ENCODE measurements at regions not wholly inside any gene's neighbourhood (a gene's known extent, or its start where the extent isn't known, plus 50 kb on each side); places are given as distances from the start of the nearest gene placed in this dataset.

- H3K27me3 ChIP-seq (ENCODE audit: control insufficient read depth in 2 of 2, insufficient read depth in 2 of 2, low read length in 2 of 2), result no peaks in the 10 kb centered on the region
- H3K9ac ChIP-seq (ENCODE audit: low read depth in 1 of 2, low read length in 2 of 2), result no peak overlapping the region
- H3K27ac ChIP-seq (ENCODE audit: low read depth in 2 of 2, low read length in 2 of 2), result no peak overlapping the region
- no peaks in the 10 kb centered on the region for H3K4me1 ChIP-seq (ENCODE audit: control insufficient read depth in 2 of 2, insufficient read depth in 2 of 2, low read length in 2 of 2)
- H3K9me3 ChIP-seq (ENCODE audit: control insufficient read depth in 2 of 2, low read length in 2 of 2), result no peaks in the 10 kb centered on the region
- H3K4me3 ChIP-seq (ENCODE audit: low read length in 2 of 2), result no peak overlapping the region
- no peaks in the 10 kb centered on the region for H3K36me3 ChIP-seq (ENCODE audit: control insufficient read depth in 2 of 2, insufficient read depth in 2 of 2, low read length in 2 of 2)
Observed at GRCh38 chr2:187150670-187151069, 297.4 kb downstream of the CALCRL start.

DNA sequence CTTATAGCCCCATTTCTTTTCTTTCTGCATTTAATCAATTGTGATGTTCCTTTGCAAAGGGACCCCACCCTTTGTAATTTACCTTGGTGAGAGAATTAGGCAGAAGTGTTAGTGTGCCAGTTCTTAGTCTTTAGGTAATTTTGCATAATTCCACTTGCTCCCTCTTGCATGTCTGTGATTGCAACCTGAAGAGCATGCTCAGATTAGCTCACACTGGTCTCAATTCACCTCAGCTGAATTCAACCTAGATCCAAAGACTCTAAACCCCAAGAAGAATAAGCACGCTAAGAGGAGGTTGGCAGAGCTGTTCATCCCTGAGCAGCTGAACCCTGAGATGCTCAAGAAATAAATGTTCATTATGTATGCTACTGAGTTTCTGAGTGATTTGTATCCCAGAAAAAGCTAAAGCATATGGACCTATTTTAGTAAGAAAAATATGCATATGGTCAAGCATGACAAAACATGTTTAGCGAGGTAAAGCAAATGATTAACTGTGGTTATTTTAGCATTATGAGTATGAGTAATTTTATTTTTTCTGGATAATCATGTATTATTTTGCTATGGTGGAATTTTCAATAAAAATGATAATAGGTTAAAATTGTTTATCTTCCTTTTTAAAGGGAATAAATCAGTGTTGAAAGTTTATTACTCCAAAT, 299.2 kb upstream of the ZSWIM2 start:
- Histone ChIP-seq H3K4me3 (ENCODE audit: low read length in 2 of 2) (no peak overlapping the region), H3K4me1 (ENCODE audit: control insufficient read depth in 2 of 2, insufficient read depth in 2 of 2, low read length in 2 of 2) (no peaks in the 10 kb centered on the region), H3K9me3 (ENCODE audit: control insufficient read depth in 2 of 2, low read length in 2 of 2) (no peaks in the 10 kb centered on the region), H3K9ac (ENCODE audit: low read depth in 1 of 2, low read length in 2 of 2) (no peak overlapping the region), H3K27me3 (ENCODE audit: control insufficient read depth in 2 of 2, insufficient read depth in 2 of 2, low read length in 2 of 2) (no peaks in the 10 kb centered on the region), H3K27ac (ENCODE audit: low read depth in 2 of 2, low read length in 2 of 2) (no peak overlapping the region), H3K36me3 (ENCODE audit: control insufficient read depth in 2 of 2, insufficient read depth in 2 of 2, low read length in 2 of 2) (no peaks in the 10 kb centered on the region)

GRCh38 chr2:187143537-187143936, 294.6 kb upstream of the ZSWIM2 start:
- Histone ChIP-seq H3K9ac (ENCODE audit: low read depth in 1 of 2, low read length in 2 of 2) (no peak overlapping the region), H3K36me3 (ENCODE audit: control insufficient read depth in 2 of 2, insufficient read depth in 2 of 2, low read length in 2 of 2) (no peaks in the 10 kb centered on the region), H3K4me1 (ENCODE audit: control insufficient read depth in 2 of 2, insufficient read depth in 2 of 2, low read length in 2 of 2) (no peaks in the 10 kb centered on the region), H3K27me3 (ENCODE audit: control insufficient read depth in 2 of 2, insufficient read depth in 2 of 2, low read length in 2 of 2) (no peaks in the 10 kb centered on the region), H3K27ac (ENCODE audit: low read depth in 2 of 2, low read length in 2 of 2) (no peak overlapping the region), H3K4me3 (ENCODE audit: low read length in 2 of 2) (no peak overlapping the region), H3K9me3 (ENCODE audit: control insufficient read depth in 2 of 2, low read length in 2 of 2) (no peaks in the 10 kb centered on the region)

- H3K36me3 ChIP-seq (ENCODE audit: control insufficient read depth in 2 of 2, insufficient read depth in 2 of 2, low read length in 2 of 2), result no peaks in the 10 kb centered on the region
- no peak overlapping the region for H3K9ac ChIP-seq (ENCODE audit: low read depth in 1 of 2, low read length in 2 of 2)
- no peaks in the 10 kb centered on the region for H3K9me3 ChIP-seq (ENCODE audit: control insufficient read depth in 2 of 2, low read length in 2 of 2)
- no peak overlapping the region for H3K4me3 ChIP-seq (ENCODE audit: low read length in 2 of 2)
- H3K27me3 ChIP-seq (ENCODE audit: control insufficient read depth in 2 of 2, insufficient read depth in 2 of 2, low read length in 2 of 2), result no peaks in the 10 kb centered on the region
- H3K27ac ChIP-seq (ENCODE audit: low read depth in 2 of 2, low read length in 2 of 2), result no peak overlapping the region
- no peaks in the 10 kb centered on the region for H3K4me1 ChIP-seq (ENCODE audit: control insufficient read depth in 2 of 2, insufficient read depth in 2 of 2, low read length in 2 of 2)
Observed at GRCh38 chr2:187139469-187139868, 290.5 kb upstream of the ZSWIM2 start.

- H3K27ac ChIP-seq (ENCODE audit: low read depth in 2 of 2, low read length in 2 of 2), result no peak overlapping the region
- H3K4me1 ChIP-seq (ENCODE audit: control insufficient read depth in 2 of 2, insufficient read depth in 2 of 2, low read length in 2 of 2), result no peaks in the 10 kb centered on the region
- H3K4me3 ChIP-seq (ENCODE audit: low read length in 2 of 2), result no peak overlapping the region
- no peak overlapping the region for H3K9ac ChIP-seq (ENCODE audit: low read depth in 1 of 2, low read length in 2 of 2)
- no peaks in the 10 kb centered on the region for H3K9me3 ChIP-seq (ENCODE audit: control insufficient read depth in 2 of 2, low read length in 2 of 2)
- no peaks in the 10 kb centered on the region for H3K27me3 ChIP-seq (ENCODE audit: control insufficient read depth in 2 of 2, insufficient read depth in 2 of 2, low read length in 2 of 2)
- H3K36me3 ChIP-seq (ENCODE audit: control insufficient read depth in 2 of 2, insufficient read depth in 2 of 2, low read length in 2 of 2), result no peaks in the 10 kb centered on the region
Observed at GRCh38 chr2:187138265-187138664, 289.3 kb upstream of the ZSWIM2 start.

GRCh38 chr2:187136646-187137045, 287.7 kb upstream of the ZSWIM2 start:
- Histone ChIP-seq H3K9me3 (ENCODE audit: control insufficient read depth in 2 of 2, low read length in 2 of 2) (no peaks in the 10 kb centered on the region), H3K4me1 (ENCODE audit: control insufficient read depth in 2 of 2, insufficient read depth in 2 of 2, low read length in 2 of 2) (no peaks in the 10 kb centered on the region), H3K4me3 (ENCODE audit: low read length in 2 of 2) (no peak overlapping the region), H3K9ac (ENCODE audit: low read depth in 1 of 2, low read length in 2 of 2) (no peak overlapping the region), H3K27me3 (ENCODE audit: control insufficient read depth in 2 of 2, insufficient read depth in 2 of 2, low read length in 2 of 2) (no peaks in the 10 kb centered on the region), H3K36me3 (ENCODE audit: control insufficient read depth in 2 of 2, insufficient read depth in 2 of 2, low read length in 2 of 2) (no peaks in the 10 kb centered on the region), H3K27ac (ENCODE audit: low read depth in 2 of 2, low read length in 2 of 2) (no peak overlapping the region)

GRCh38 chr2:187134306-187134705, 285.3 kb upstream of the ZSWIM2 start:
- no peaks in the 10 kb centered on the region for H3K9me3 ChIP-seq (ENCODE audit: control insufficient read depth in 2 of 2, low read length in 2 of 2)
- H3K4me1 ChIP-seq (ENCODE audit: control insufficient read depth in 2 of 2, insufficient read depth in 2 of 2, low read length in 2 of 2), result no peaks in the 10 kb centered on the region
- H3K27me3 ChIP-seq (ENCODE audit: control insufficient read depth in 2 of 2, insufficient read depth in 2 of 2, low read length in 2 of 2), result no peaks in the 10 kb centered on the region
- H3K9ac ChIP-seq (ENCODE audit: low read depth in 1 of 2, low read length in 2 of 2), result no peak overlapping the region
- no peaks in the 10 kb centered on the region for H3K36me3 ChIP-seq (ENCODE audit: control insufficient read depth in 2 of 2, insufficient read depth in 2 of 2, low read length in 2 of 2)
- no peak overlapping the region for H3K4me3 ChIP-seq (ENCODE audit: low read length in 2 of 2)
- no peak overlapping the region for H3K27ac ChIP-seq (ENCODE audit: low read depth in 2 of 2, low read length in 2 of 2)

DNA sequence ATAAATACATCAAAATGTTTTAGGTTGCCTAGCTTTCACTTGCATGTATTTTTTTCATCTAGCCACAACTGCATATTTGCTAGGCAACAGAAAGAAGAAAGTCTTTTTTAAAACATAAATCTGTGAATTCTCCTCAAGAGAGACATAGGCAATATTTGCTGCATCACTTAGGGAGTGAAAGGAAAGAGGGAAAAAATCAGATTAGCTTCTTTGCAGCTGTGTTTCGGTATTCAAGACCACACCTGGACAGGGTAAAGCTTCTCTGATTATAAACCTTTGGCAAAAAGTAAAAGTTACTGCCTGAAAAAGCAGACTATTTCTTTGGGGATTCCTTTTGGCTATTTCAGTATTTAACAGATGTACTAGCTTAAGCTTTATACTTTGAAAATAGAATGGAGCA, 280.9 kb upstream of the ZSWIM2 start:
- Histone ChIP-seq H3K36me3 (ENCODE audit: control insufficient read depth in 2 of 2, insufficient read depth in 2 of 2, low read length in 2 of 2) (no peaks in the 10 kb centered on the region), H3K4me1 (ENCODE audit: control insufficient read depth in 2 of 2, insufficient read depth in 2 of 2, low read length in 2 of 2) (no peaks in the 10 kb centered on the region), H3K9ac (ENCODE audit: low read depth in 1 of 2, low read length in 2 of 2) (no peak overlapping the region), H3K27me3 (ENCODE audit: control insufficient read depth in 2 of 2, insufficient read depth in 2 of 2, low read length in 2 of 2) (no peaks in the 10 kb centered on the region), H3K4me3 (ENCODE audit: low read length in 2 of 2) (no peak overlapping the region), H3K9me3 (ENCODE audit: control insufficient read depth in 2 of 2, low read length in 2 of 2) (no peaks in the 10 kb centered on the region), H3K27ac (ENCODE audit: low read depth in 2 of 2, low read length in 2 of 2) (no peak overlapping the region)

GRCh38 chr2:187129306-187129705, 280.3 kb upstream of the ZSWIM2 start:
- no peak overlapping the region for H3K27ac ChIP-seq (ENCODE audit: low read depth in 2 of 2, low read length in 2 of 2)
- no peaks in the 10 kb centered on the region for H3K4me1 ChIP-seq (ENCODE audit: control insufficient read depth in 2 of 2, insufficient read depth in 2 of 2, low read length in 2 of 2)
- H3K27me3 ChIP-seq (ENCODE audit: control insufficient read depth in 2 of 2, insufficient read depth in 2 of 2, low read length in 2 of 2), result no peaks in the 10 kb centered on the region
- no peak overlapping the region for H3K4me3 ChIP-seq (ENCODE audit: low read length in 2 of 2)
- H3K36me3 ChIP-seq (ENCODE audit: control insufficient read depth in 2 of 2, insufficient read depth in 2 of 2, low read length in 2 of 2), result no peaks in the 10 kb centered on the region
- H3K9me3 ChIP-seq (ENCODE audit: control insufficient read depth in 2 of 2, low read length in 2 of 2), result no peaks in the 10 kb centered on the region
- H3K9ac ChIP-seq (ENCODE audit: low read depth in 1 of 2, low read length in 2 of 2), result no peak overlapping the region

DNA sequence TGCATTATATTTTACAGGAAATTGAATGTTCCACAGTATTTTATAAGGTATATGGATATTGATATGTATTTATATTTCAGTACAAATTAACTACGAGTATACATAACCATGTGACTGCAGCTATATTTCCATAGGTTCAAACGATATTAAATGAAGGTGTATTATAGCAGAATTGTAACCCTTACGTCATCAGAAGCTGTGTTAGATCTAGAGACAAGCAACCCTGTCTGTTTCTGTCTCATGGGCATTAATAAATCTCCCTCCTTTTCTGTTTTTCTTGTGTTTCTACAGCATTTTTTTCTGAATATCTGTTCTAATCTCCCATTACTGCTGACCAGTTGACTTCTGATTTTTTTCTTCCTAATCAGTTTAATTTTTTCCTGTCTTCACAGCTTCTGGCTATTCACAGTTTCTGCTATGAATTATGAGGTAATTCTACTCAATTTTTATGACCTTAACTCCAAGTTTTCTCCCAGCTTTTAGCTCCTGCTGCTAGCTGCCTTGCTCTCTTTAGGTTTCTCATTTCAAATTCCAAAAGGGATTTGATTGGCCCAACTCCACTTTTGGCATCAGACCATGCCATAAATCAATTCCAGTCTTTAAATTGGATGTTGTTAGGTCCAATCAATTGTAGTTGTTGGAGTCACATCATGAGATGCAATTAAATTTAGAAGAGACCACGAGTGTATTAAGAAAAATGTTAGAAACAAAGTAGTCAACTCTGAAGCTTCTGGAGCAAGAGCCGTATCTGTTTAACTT, 277.5 kb upstream of the ZSWIM2 start:
- H3K27ac ChIP-seq (ENCODE audit: low read depth in 2 of 2, low read length in 2 of 2), result no peak overlapping the region
- no peak overlapping the region for H3K9ac ChIP-seq (ENCODE audit: low read depth in 1 of 2, low read length in 2 of 2)
- no peaks in the 10 kb centered on the region for H3K4me1 ChIP-seq (ENCODE audit: control insufficient read depth in 2 of 2, insufficient read depth in 2 of 2, low read length in 2 of 2)
- H3K9me3 ChIP-seq (ENCODE audit: control insufficient read depth in 2 of 2, low read length in 2 of 2), result no peaks in the 10 kb centered on the region
- H3K4me3 ChIP-seq (ENCODE audit: low read length in 2 of 2), result no peak overlapping the region
- H3K36me3 ChIP-seq (ENCODE audit: control insufficient read depth in 2 of 2, insufficient read depth in 2 of 2, low read length in 2 of 2), result no peaks in the 10 kb centered on the region
- H3K27me3 ChIP-seq (ENCODE audit: control insufficient read depth in 2 of 2, insufficient read depth in 2 of 2, low read length in 2 of 2), result no peaks in the 10 kb centered on the region
